Mammary epithelial cell (primary cell): ENCODE measurements at regions not wholly inside any gene's neighbourhood (a gene's known extent, or its start where the extent isn't known, plus 50 kb on each side); places are given as distances from the start of the nearest gene placed in this dataset.

Experiments
- EZH2 ChIP-seq: IDR thresholded peaks from 2 replicates; pipeline ENCODE4 v1.6.1; 2012; ENCODE audit warnings: low read length, inconsistent platforms, borderline replicate concordance
- TF ChIP-seq, protein P1 (sequence below), 2 donors: IDR thresholded peaks in 1 of 2; conservative IDR thresholded peaks in 1 of 2; 2 replicates each; pipeline ENCODE4 v1.5.1; 2011 to 2012; ENCODE audit warnings: inconsistent platforms in 2 of 2, low read length in 2 of 2, mild to moderate bottlenecking in 2 of 2, control low read depth in 1 of 2, low read depth in 1 of 2; ENCODE audit not compliant: insufficient read depth in 1 of 2; ENCODE audit errors: extremely low read depth in 1 of 2

- TF ChIP-seq, protein P1, sequence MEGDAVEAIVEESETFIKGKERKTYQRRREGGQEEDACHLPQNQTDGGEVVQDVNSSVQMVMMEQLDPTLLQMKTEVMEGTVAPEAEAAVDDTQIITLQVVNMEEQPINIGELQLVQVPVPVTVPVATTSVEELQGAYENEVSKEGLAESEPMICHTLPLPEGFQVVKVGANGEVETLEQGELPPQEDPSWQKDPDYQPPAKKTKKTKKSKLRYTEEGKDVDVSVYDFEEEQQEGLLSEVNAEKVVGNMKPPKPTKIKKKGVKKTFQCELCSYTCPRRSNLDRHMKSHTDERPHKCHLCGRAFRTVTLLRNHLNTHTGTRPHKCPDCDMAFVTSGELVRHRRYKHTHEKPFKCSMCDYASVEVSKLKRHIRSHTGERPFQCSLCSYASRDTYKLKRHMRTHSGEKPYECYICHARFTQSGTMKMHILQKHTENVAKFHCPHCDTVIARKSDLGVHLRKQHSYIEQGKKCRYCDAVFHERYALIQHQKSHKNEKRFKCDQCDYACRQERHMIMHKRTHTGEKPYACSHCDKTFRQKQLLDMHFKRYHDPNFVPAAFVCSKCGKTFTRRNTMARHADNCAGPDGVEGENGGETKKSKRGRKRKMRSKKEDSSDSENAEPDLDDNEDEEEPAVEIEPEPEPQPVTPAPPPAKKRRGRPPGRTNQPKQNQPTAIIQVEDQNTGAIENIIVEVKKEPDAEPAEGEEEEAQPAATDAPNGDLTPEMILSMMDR (conservative IDR thresholded peaks at IDR 0.05 in 1 of 2, IDR thresholded peaks at IDR 0.05 in 1 of 2; ENCODE audit: extremely low read depth in 1 of 2, insufficient read depth in 1 of 2, low read depth in 1 of 2, low read length in 2 of 2) = no peak
- TF ChIP-seq EZH2 = no peak
Measured at GRCh38 chr6:82085701-82086100, 161.8 kb downstream of the IBTK start.
